OCI-LY3 (cell line): ENCODE measurements at regions not wholly inside any gene's neighbourhood (a gene's known extent, or its start where the extent isn't known, plus 50 kb on each side); places are given as distances from the start of the nearest gene placed in this dataset.
A peak's percentile ranks its signal among the peaks of the same experiment; 100 is the strongest.

Experiments used
- H2AFZ ChIP-seq: fragments of 200-600, 300-600 bp; shearing (Covaris generic); 2 replicates; pipeline ENCODE4 v1.6.0; 2014; ENCODE audit warnings: antibody characterized with exemption, low read depth, low read length
- H3K27ac ChIP-seq: fragments of 200-600, 300-600 bp; sonication (generic); 2 replicates; pipeline ENCODE4 v1.5.1; 2014; ENCODE audit warnings: mild to moderate bottlenecking, low read length, moderate library complexity, mixed read lengths
- H3K27me3 ChIP-seq: fragments of 200-600, 300-600 bp; sonication (generic); 2 replicates; pipeline ENCODE4 v1.6.1; 2014; ENCODE audit warnings: low read depth, low read length, mixed read lengths
- H3K36me3 ChIP-seq: fragments of 200-600, 300-600 bp; sonication (generic); replicated peaks from 2 replicates; pipeline ENCODE3; 2014; ENCODE audit warnings: low read depth, low read length, mixed read lengths
- H3K4me1 ChIP-seq: fragments of 300-600, 200-600 bp; sonication (generic); 2 replicates; pipeline ENCODE4 v1.6.1; 2014; ENCODE audit warnings: low read length, mixed read lengths
- H3K4me2 ChIP-seq: fragments of 200-600, 300-600 bp; sonication (generic); 2 replicates; pipeline ENCODE4 v1.6.1; 2014; ENCODE audit warnings: low read length, mixed read lengths
- H3K4me3 ChIP-seq: fragments of 300-600, 200-600 bp; sonication (generic); 2 replicates; pipeline ENCODE4 v1.5.1; 2014; ENCODE audit warnings: antibody characterized with exemption, mild to moderate bottlenecking, low read length, moderate library complexity
- H3K79me2 ChIP-seq: fragments of 300-600, 200-600 bp; shearing (Covaris generic); 2 replicates; pipeline ENCODE4 v1.6.1; 2014; ENCODE audit warnings: mild to moderate bottlenecking, low read length, mixed read lengths
- H3K9ac ChIP-seq: fragments of 300-600, 200-600 bp; shearing (Covaris generic); 2 replicates; pipeline ENCODE4 v1.6.0; 2014; ENCODE audit warnings: mild to moderate bottlenecking, low read length, moderate library complexity
- H3K9me3 ChIP-seq: fragments of 200-600, 300-600 bp; shearing (Covaris generic); 2 replicates; pipeline ENCODE4 v1.6.1; 2014; ENCODE audit warnings: low read length, mixed read lengths; ENCODE audit not compliant: insufficient read depth
- H4K20me1 ChIP-seq: fragments of 200-600, 300-600 bp; sonication (generic); 2 replicates; pipeline ENCODE4 v1.6.1; 2016; ENCODE audit warnings: low read length, mixed read lengths; ENCODE audit not compliant: insufficient read depth
- CTCF ChIP-seq: fragments of 200-600, 300-600 bp; sonication (generic); IDR thresholded peaks from 2 replicates; pipeline ENCODE4 v1.5.1; 2014; ENCODE audit warnings: antibody characterized with exemption, low read length, low read depth
- EZH2phosphoT487 ChIP-seq: fragments of 200-600 bp; shearing (Covaris generic); IDR thresholded peaks from 2 replicates; pipeline ENCODE4 v1.6.1; 2018; ENCODE audit warnings: antibody characterized with exemption, mixed run types, low read depth

DNA sequence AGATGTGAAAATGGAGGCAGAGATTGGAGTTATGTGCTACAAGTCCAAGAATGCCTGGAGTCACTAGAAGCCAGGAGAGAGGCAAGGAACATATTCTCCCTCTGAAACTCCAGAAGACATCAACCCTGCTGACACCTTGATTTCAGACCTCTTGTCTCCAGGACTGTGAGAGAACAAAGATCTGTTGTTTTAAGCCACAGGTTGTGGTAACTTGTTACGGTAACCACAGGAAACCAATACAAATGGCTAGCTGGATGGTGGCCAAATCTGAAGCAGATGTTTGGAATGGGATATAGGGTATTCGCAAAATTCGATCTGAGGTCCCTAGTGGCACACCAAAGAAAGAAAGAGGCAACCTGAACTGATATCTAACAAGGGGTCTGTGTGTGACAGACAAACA, 129.0 kb downstream of the HERPUD2 start:
- Histone ChIP-seq H3K27ac (no peak overlapping the region), H3K36me3 (no peaks in the 10 kb centered on the region), H3K9me3 (no peaks in the 10 kb centered on the region), H3K9ac (no peak overlapping the region), H2AFZ (no peak overlapping the region), H3K4me2 (no peak overlapping the region), H3K79me2 (no peaks in the 10 kb centered on the region), H3K4me1 (no peaks in the 10 kb centered on the region), H4K20me1 (no peaks in the 10 kb centered on the region), H3K27me3 (peaks cover 22% of the 10 kb centered on the region; the same call in 1 of the 2 replicates), H3K4me3 (no peak overlapping the region)
- TF ChIP-seq EZH2phosphoT487 (no peak), CTCF (no peak)

DNA sequence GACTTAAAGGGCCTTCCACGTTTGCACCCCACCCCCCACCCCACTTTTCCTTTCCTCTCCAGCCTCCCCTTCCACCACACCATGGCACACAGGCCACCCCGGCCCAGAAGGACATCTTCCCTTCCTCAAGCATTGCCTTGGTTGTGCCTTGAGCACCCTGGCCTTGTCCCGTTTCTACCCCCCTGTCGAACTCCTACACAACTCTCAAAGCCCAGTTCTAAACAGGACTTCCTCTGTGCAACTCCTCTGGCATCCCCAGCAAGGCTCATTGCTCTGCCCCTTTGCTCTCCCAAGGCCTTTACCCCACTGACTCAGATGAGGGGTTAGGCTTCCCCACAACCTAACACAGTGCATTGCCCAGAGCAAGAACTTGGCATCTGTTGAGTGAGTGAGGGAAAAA, 136.1 kb downstream of the HERPUD2 start:
- no peaks in the 10 kb centered on the region for H3K9me3 ChIP-seq
- peaks cover 20% of the 10 kb centered on the region for H3K27me3 ChIP-seq
- no peak overlapping the region for H3K4me3 ChIP-seq
- peaks cover 6% of the 10 kb centered on the region; the same call in 1 of the 2 replicates for H3K4me1 ChIP-seq
- no peak overlapping the region for H2AFZ ChIP-seq
- TF ChIP-seq EZH2phosphoT487 (no peak), CTCF (no peak)
- H3K9ac ChIP-seq = no peak overlapping the region
- no peaks in the 10 kb centered on the region for H4K20me1 ChIP-seq
- no peaks in the 10 kb centered on the region for H3K36me3 ChIP-seq
- no peak overlapping the region for H3K4me2 ChIP-seq
- no peak overlapping the region for H3K27ac ChIP-seq
- no peaks in the 10 kb centered on the region for H3K79me2 ChIP-seq

DNA sequence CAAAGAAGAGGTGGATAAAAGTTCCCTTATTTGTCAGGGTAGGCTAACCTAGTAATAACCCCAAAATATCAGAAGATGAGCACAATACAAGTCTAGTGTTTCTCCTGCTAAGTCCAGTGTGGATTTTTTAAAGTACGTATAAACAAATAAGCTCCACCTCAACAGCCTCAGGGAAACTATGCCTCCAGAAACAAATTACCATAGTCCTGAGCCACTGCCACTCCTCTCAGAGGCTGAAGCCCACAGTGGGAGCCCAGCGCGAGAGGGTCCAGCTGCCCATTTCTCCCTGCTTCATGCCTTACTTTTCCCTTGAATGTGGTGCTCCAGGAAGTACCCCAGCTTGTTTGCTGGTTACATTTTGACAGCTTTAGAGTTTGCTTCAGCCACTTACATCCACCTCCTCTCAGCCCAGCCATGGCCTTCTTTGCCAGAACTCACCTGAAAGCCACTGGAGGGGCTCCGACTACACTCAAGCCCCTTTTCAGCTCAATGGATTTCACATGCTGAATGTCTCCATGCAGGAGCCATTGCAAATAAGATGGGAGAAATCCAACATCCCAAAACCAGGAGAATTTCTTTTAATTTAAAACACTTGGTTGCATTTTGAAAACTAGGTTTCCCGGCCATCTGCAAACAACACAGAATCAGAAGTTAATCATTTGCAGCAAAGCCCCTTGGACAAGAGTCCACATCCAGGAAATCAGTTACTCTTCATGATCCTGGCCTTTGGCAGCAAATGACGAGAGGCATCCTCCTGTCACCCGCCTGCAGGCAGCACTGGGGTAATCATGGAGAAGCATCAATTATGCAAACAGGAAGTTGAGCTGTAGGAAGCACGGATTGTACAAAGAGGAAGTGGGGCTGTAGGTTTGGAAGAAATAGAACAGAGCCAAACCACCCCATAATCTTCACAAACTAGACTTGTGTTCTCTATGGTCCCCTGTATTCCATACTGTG, 138.1 kb downstream of the HERPUD2 start:
- H3K9me3 ChIP-seq = no peaks in the 10 kb centered on the region
- H3K4me3 ChIP-seq = no peak overlapping the region
- H3K4me2 ChIP-seq = no peak overlapping the region
- H3K27me3 ChIP-seq = peaks cover 23% of the 10 kb centered on the region
- no peak overlapping the region for H3K27ac ChIP-seq
- H3K4me1 ChIP-seq = peaks cover 6% of the 10 kb centered on the region; the same call in 1 of the 2 replicates
- H3K9ac ChIP-seq = no peak overlapping the region
- no peaks in the 10 kb centered on the region for H4K20me1 ChIP-seq
- TF ChIP-seq EZH2phosphoT487 (no peak), CTCF (no peak)
- no peaks in the 10 kb centered on the region for H3K36me3 ChIP-seq
- H3K79me2 ChIP-seq = no peaks in the 10 kb centered on the region
- H2AFZ ChIP-seq = 0 out of 2 replicates have a peak overlapping the region, but pooled peaks have one; percentile 39

DNA sequence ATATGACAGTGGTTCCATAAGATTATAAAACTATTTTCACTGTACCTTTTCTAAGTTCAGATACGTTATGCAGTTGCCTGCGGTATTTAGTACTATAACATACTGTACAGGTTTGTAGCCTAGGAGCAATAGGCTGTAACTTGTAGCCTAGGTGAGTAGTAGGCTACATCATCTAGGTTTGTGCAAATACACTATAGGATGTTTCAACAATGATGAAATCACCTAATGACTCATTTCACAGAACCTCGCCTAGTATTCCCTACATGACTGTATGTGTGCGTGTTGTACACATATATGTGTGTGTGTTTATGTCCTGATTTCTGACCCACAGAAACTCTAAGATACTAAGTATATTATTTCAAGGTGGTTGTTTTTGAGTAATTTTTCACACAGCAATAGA, 139.0 kb downstream of the HERPUD2 start:
- H2AFZ ChIP-seq = no peak overlapping the region
- no peaks in the 10 kb centered on the region for H3K79me2 ChIP-seq
- H3K27ac ChIP-seq = no peak overlapping the region
- no peaks in the 10 kb centered on the region for H4K20me1 ChIP-seq
- H3K27me3 ChIP-seq = peaks cover 20% of the 10 kb centered on the region
- H3K9me3 ChIP-seq = no peaks in the 10 kb centered on the region
- H3K4me2 ChIP-seq = no peak overlapping the region
- no peak overlapping the region for H3K4me3 ChIP-seq
- H3K9ac ChIP-seq = no peak overlapping the region
- H3K4me1 ChIP-seq = peaks cover 6% of the 10 kb centered on the region; the same call in 1 of the 2 replicates
- no peak for TF ChIP-seq EZH2phosphoT487
- TF ChIP-seq CTCF = no peak
- H3K36me3 ChIP-seq = no peaks in the 10 kb centered on the region
